SH-SY5Y (cell line): ENCODE measurements at regions not wholly inside any gene's neighbourhood (a gene's known extent, or its start where the extent isn't known, plus 50 kb on each side); places are given as distances from the start of the nearest gene placed in this dataset.

Experiments
- GATA2 ChIP-seq: IDR thresholded peaks from 2 replicates; pipeline ENCODE4 v1.6.1; 2011; ENCODE audit warnings: mild to moderate bottlenecking, low read depth, low read length
- GATA3 ChIP-seq: IDR thresholded peaks from 2 replicates; pipeline ENCODE4 v1.6.1; 2011; ENCODE audit warnings: low read depth, mild to moderate bottlenecking, low read length, moderate library complexity

DNA sequence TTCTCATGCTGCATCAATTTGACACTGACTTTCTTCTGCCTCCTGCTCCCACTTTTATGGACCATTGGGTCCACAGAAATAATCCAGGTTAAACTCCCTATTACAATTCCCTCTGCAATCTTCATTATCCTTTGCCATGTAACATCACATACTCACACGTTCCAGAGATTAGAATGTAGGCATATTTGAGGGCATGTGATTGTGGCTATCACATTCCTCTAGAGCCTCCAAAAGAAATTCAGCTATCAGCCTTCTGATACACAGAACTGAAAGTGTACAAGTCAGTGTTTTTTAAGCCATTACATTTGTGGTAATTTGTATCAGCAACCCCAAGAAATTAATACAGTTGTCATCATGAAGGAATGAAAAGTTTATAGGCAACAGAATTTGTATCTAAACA is 892.4 kb downstream of the RPS29 start:
- TF ChIP-seq GATA2 (no peak), GATA3 (no peak)
